Panc1 (cell line): ENCODE measurements at regions not wholly inside any gene's neighbourhood (a gene's known extent, or its start where the extent isn't known, plus 50 kb on each side); places are given as distances from the start of the nearest gene placed in this dataset.

Experiments
- POLR2AphosphoS5 ChIP-seq: IDR thresholded peaks from 2 replicates; pipeline ENCODE4 v1.6.1; 2012; ENCODE audit warnings: mild to moderate bottlenecking, low read depth, low read length, moderate library complexity
- SIN3A ChIP-seq: IDR thresholded peaks from 2 replicates; pipeline ENCODE4 v1.6.1; 2012; ENCODE audit warnings: low read depth, mild to moderate bottlenecking, low read length, moderate library complexity, borderline replicate concordance; ENCODE audit not compliant: insufficient read depth
- TCF7L2 ChIP-seq: IDR thresholded peaks from 2 replicates; pipeline ENCODE4 v1.6.1; 2011; ENCODE audit warnings: mild to moderate bottlenecking, low read depth, low read length, inconsistent platforms
- TF ChIP-seq, protein P1 (sequence below): fragments of 450-650 bp; IDR thresholded peaks from 2 replicates; pipeline ENCODE4 v1.5.1; 2017; ENCODE audit warnings: mild to moderate bottlenecking
- TF ChIP-seq, protein P2 (sequence below), 2 experiments: IDR thresholded peaks; 2 replicates each; pipeline ENCODE4 v1.6.1; 2011 to 2012; ENCODE audit warnings: low read depth in 2 of 2, control low read depth in 1 of 2, low read length in 1 of 2, mild to moderate bottlenecking in 1 of 2, moderate library complexity in 1 of 2; ENCODE audit not compliant: insufficient read depth in 1 of 2

DNA sequence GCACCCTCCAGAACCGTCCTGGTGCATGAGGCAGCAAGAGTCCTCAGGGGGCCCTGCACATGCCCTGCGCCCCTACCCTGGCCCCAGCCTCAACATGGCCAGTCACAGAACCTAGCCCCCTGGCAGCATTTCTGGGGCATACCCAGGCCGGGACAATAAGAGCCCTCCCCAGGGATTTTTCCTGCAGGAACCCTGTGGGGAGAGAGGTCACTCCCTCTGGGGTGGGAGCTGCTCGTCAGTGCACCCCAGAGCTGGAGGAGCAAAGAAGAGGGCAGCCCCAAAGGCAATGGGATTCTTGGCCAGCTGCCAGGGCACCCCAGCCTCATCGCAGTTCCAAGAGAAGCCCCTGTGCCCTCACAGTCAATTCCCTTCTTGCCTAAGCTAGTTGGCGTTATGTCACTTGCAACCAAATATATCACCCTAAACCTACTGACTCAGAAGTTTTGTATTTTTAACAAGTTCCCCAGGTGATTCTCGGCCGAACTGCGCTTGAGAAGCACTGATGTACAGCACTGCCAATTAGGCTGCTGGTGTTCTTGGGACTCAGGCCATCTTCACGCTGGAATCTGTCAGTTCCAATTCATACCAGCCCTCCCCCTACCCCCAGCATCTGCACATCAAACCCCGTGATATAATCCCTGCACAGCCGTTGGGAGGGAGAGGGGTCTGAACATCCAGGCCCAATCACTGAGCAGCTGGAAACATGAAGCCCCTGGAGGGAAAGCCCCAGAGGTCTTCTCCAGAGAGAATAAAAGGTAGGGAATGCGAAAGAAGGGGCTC lies 87.5 kb upstream of the PRR20G start:
- TF ChIP-seq, protein P1, sequence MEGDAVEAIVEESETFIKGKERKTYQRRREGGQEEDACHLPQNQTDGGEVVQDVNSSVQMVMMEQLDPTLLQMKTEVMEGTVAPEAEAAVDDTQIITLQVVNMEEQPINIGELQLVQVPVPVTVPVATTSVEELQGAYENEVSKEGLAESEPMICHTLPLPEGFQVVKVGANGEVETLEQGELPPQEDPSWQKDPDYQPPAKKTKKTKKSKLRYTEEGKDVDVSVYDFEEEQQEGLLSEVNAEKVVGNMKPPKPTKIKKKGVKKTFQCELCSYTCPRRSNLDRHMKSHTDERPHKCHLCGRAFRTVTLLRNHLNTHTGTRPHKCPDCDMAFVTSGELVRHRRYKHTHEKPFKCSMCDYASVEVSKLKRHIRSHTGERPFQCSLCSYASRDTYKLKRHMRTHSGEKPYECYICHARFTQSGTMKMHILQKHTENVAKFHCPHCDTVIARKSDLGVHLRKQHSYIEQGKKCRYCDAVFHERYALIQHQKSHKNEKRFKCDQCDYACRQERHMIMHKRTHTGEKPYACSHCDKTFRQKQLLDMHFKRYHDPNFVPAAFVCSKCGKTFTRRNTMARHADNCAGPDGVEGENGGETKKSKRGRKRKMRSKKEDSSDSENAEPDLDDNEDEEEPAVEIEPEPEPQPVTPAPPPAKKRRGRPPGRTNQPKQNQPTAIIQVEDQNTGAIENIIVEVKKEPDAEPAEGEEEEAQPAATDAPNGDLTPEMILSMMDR, result no peak
- TF ChIP-seq POLR2AphosphoS5 (no peak), SIN3A (no peak), TCF7L2 (no peak)
- TF ChIP-seq, protein P2, sequence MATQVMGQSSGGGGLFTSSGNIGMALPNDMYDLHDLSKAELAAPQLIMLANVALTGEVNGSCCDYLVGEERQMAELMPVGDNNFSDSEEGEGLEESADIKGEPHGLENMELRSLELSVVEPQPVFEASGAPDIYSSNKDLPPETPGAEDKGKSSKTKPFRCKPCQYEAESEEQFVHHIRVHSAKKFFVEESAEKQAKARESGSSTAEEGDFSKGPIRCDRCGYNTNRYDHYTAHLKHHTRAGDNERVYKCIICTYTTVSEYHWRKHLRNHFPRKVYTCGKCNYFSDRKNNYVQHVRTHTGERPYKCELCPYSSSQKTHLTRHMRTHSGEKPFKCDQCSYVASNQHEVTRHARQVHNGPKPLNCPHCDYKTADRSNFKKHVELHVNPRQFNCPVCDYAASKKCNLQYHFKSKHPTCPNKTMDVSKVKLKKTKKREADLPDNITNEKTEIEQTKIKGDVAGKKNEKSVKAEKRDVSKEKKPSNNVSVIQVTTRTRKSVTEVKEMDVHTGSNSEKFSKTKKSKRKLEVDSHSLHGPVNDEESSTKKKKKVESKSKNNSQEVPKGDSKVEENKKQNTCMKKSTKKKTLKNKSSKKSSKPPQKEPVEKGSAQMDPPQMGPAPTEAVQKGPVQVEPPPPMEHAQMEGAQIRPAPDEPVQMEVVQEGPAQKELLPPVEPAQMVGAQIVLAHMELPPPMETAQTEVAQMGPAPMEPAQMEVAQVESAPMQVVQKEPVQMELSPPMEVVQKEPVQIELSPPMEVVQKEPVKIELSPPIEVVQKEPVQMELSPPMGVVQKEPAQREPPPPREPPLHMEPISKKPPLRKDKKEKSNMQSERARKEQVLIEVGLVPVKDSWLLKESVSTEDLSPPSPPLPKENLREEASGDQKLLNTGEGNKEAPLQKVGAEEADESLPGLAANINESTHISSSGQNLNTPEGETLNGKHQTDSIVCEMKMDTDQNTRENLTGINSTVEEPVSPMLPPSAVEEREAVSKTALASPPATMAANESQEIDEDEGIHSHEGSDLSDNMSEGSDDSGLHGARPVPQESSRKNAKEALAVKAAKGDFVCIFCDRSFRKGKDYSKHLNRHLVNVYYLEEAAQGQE (IDR thresholded peaks at IDR 0.05; ENCODE audit: insufficient read depth in 1 of 2, low read depth in 2 of 2, low read length in 1 of 2), result no peak
